ENCODE measurements at regions not wholly inside any gene's neighbourhood (a gene's known extent, or its start where the extent isn't known, plus 50 kb on each side); places are given as distances from the start of the nearest gene placed in this dataset.

DNA sequence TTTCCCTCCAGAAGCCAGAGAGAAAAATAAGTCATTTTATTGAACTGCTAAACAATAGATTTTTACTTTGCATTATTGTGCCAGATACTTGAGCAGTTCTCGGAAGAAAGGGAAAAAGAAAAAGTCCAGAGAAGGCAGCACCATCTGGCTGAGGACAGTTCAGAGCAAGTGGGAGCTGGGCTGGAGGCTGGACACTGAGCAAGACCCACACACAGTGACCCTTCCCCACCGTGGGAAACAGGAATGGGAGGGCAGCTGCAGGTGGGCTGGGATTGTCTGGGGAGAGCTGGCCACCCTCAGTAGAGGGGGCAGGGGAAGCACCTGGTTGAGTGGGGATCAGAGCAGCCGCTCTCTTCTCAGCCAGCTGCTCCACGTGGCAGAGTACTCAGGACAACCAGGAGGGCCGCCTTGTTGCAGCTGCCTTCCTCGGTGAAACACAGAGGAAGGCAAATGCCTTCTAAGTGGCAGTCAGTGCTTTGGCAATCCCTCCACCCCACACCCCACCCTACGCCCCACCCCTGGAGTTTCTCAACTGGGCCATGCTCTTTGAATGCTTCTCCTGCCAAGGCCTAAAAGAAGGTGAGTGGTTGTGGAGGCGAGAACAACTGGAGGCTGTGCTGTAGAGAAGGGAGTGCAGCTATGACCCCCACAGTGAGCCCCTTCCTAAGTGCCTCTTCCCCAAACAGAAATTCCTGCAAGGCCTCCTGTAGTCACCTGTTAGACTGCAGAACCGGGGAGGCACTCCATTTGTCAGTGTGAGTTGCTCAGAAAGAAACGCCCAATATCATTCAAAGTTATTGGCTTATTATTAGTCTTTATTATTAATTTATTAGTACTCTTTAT is 179.3 kb downstream of the ZIC5 start:
- FAIRE-seq, result no peak
- TF ChIP-seq CTCF (IDR thresholded peaks at IDR 0.05; ENCODE audit: insufficient read depth, missing control alignments), result no peak

GRCh38 chr13:99782669-99783068 is 188.9 kb downstream of the ZIC5 start:
- no peak for DNase-seq (ENCODE audit: insufficient read length, low spot score)
- TF ChIP-seq CTCF (IDR thresholded peaks at IDR 0.05; ENCODE audit: insufficient read depth, missing control alignments), result no peak
- FAIRE-seq, result no peak

More for the DNA sequence above, 179.3 kb downstream of the ZIC5 start:
- DNase-seq (ENCODE audit: insufficient read length, low spot score), result no peak

DNA sequence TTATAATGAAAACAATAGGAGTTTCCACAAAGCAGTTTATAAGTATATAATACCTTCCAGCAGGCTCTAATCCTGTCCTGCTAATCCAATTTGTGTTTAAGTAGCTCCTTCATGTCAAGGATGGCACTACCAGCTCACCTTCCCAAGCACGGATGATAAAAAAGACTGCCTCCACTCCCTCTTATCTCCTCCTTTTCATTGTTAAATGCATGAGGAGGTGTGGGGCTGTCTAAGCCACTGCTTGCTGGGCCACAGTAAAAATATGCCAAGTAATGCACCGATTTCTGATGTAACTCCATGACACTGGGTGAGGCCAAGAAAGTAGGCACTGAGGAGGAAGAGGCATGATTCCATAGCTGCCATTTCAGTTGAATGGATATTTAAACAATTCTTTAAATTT is 193.1 kb downstream of the ZIC5 start:
- peak; percentile 21 for FAIRE-seq

GRCh38 chr13:99777873-99778272 is 193.7 kb downstream of the ZIC5 start:
- FAIRE-seq (no peak), DNase-seq (ENCODE audit: insufficient read length, low spot score) (no peak)
- no peak for TF ChIP-seq CTCF (IDR thresholded peaks at IDR 0.05; ENCODE audit: insufficient read depth, missing control alignments)

More for the DNA sequence above, 193.1 kb downstream of the ZIC5 start:
- TF ChIP-seq CTCF (IDR thresholded peaks at IDR 0.05; ENCODE audit: insufficient read depth, missing control alignments), result no peak
- DNase-seq (ENCODE audit: insufficient read length, low spot score), result peak; percentile 50

GRCh38 chr13:99774644-99775043 is 196.9 kb downstream of the ZIC5 start:
- FAIRE-seq, result no peak
- DNase-seq (ENCODE audit: insufficient read length, low spot score), result no peak
- no peak for TF ChIP-seq CTCF (IDR thresholded peaks at IDR 0.05; ENCODE audit: insufficient read depth, missing control alignments)

GRCh38 chr13:99768986-99769385 is 202.6 kb downstream of the ZIC5 start:
- TF ChIP-seq CTCF (IDR thresholded peaks at IDR 0.05; ENCODE audit: insufficient read depth, missing control alignments), result no peak
- FAIRE-seq, result no peak
- DNase-seq (ENCODE audit: insufficient read length, low spot score), result no peak

DNA sequence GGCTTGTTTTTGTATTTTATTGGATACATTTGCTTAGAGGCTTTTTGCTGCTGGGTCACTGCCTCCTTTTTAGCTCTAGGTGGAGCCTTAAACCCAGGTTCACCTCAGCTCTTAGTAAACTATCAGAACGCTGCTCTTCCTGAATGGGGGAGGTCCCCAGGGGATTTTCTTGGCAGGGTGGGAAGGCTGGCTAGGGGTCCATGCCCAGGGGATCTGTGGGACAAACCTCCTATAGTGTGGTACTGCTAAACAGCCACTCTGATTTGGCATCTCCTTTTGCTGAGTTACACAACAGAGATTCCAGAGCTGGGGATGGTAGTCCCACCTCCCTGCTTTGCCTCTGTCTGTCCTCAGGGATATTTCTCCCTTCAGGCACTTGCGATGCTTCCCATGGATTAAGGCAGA is 204.9 kb downstream of the ZIC5 start:
- no peak for DNase-seq (ENCODE audit: insufficient read length, low spot score)
- FAIRE-seq, result no peak
- no peak for TF ChIP-seq CTCF (IDR thresholded peaks at IDR 0.05; ENCODE audit: insufficient read depth, missing control alignments)
